GM10266 (cell line): ENCODE measurements at regions not wholly inside any gene's neighbourhood (a gene's known extent, or its start where the extent isn't known, plus 50 kb on each side); places are given as distances from the start of the nearest gene placed in this dataset.
"Not testable (repeated sequence)": the region's sequence is repeated elsewhere in the genome, so short reads cannot be mapped to it uniquely, and the experiment has no call there.

Experiments
- DNase-seq: peaks from one replicate; pipeline ENCODE4 v3.0.0; 2012; ENCODE audit errors: extremely low spot score
- TF ChIP-seq, protein P1 (sequence below): IDR thresholded peaks from 2 replicates; pipeline ENCODE4 v1.5.1; 2012; ENCODE audit warnings: mild to moderate bottlenecking, low read depth; ENCODE audit not compliant: control insufficient read depth, insufficient read depth; ENCODE audit errors: missing control alignments

DNA sequence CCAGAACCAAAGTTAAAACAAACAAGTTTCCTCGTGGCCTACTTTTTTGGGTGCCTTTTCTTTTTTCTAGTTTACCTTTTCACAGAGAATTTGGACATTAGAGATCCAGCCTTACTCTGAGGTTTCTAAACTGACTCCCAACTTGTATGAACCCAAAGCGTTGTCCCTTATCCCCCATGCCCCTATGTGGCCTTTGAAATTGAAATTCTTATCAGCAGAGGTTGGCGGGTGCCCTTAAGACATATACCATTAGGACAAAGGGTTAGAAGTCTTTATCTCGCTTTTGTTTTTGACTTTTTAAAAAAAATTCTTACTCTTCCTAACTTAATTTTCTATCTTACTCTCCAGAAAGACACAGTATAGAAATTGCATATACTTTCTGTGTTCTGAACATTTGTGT lies 76.3 kb upstream of the C7orf33 start:
- no peak for DNase-seq
- TF ChIP-seq, protein P1, sequence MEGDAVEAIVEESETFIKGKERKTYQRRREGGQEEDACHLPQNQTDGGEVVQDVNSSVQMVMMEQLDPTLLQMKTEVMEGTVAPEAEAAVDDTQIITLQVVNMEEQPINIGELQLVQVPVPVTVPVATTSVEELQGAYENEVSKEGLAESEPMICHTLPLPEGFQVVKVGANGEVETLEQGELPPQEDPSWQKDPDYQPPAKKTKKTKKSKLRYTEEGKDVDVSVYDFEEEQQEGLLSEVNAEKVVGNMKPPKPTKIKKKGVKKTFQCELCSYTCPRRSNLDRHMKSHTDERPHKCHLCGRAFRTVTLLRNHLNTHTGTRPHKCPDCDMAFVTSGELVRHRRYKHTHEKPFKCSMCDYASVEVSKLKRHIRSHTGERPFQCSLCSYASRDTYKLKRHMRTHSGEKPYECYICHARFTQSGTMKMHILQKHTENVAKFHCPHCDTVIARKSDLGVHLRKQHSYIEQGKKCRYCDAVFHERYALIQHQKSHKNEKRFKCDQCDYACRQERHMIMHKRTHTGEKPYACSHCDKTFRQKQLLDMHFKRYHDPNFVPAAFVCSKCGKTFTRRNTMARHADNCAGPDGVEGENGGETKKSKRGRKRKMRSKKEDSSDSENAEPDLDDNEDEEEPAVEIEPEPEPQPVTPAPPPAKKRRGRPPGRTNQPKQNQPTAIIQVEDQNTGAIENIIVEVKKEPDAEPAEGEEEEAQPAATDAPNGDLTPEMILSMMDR = no peak

DNA sequence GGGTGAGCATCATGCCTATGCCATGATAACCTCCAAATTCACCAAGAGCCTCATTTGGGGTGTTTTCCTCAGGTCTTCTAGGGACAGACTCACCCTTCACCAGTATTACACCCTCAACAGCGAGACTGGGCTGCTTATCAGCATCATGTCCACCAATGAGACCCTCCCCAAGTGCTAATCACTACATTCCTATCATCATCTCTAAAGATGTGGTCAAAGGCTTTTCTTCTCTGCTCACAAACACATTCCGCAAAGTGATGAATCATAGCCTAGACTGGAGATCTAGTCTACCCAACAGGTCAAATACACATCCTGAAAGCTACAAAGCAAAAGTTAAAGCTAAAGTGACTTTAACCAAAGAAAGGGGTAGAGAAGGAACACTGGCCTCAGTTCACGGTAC lies 75.3 kb upstream of the C7orf33 start:
- DNase-seq = no peak
- TF ChIP-seq, protein P1 = no peak

DNA sequence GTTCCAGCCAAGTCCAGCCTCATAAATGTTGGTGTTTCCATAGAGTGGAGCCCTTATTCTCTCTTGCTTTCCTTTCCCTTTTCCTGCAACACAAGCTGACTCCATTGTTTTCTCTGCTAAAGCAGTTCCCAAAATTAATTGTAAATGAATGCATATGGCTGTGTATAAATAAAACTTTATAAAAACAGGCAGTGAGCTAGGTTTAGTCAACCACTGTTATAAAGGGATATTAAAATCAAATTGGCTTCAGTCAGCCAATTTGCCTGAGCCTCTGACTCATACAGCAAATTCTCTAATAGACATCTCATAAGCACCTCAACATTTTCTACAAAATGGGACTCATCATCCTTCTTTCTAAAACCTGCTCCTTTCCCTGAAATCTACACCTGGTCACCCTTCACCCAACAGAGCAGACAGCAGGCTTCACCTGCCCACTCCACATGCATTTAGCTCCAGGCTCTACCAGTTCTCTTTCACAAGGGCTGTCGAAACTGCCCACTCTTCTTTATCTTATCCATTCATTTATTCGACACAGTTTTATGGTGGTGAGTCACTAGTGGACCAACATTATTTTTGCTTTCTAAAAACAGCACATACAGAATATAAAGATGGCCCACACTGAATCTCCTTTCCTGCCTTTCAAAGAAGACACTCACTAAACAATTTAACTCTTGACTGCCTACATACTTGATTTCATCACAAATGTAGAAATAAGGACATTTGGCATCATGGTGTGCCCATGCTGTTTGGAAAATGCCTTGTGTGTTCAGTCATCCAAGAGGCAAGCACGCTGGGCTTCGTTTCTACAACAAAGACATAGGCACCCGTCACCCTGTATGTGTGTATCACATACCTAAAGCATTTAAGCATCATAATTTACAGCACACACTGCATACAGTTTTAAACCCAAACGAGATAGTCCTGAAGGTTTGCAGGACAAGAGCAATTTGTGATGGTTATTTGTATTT lies 74.6 kb upstream of the C7orf33 start:
- DNase-seq = no peak
- TF ChIP-seq, protein P1 = no peak

DNA sequence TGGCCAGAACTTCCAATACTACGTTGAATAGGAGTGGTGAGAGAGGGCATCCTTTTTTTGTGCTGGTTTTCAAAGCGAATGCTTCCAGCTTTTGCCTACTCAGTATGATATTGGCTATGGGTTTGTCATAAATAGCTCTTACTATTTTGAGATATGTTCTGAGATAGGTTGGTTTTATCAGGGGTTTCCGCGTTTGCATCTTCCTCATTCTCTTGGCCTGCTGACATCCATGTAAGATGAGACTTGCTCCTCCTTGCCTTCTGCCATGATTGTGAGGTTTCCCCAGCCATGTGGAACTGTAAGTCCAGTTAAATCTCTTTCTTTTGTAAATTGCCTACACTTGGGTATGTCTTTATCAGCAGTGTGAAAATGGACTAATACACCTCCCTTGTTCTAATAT lies 71.2 kb upstream of the C7orf33 start:
- DNase-seq = not testable (repeated sequence)

DNA sequence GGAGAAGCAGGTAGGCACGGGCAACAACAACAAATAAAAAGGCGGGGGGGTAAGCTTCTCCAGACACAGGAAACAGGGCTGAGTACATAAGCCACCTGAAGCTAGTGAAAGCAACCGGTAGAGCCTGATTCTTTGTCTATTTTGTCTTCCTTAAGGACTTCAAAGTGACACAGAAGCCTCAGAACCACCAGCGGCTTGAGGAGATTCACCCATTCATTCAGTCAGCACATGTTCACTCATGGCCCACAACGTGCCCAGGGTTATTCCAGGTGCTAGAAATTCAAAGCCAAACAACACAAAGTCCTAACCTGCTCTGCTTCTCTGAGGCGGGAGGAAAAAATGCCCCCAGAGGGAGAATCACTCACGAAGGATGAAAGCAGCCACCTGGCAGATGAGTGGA lies 69.3 kb upstream of the C7orf33 start:
- TF ChIP-seq, protein P1 = no peak
- DNase-seq = no peak

DNA sequence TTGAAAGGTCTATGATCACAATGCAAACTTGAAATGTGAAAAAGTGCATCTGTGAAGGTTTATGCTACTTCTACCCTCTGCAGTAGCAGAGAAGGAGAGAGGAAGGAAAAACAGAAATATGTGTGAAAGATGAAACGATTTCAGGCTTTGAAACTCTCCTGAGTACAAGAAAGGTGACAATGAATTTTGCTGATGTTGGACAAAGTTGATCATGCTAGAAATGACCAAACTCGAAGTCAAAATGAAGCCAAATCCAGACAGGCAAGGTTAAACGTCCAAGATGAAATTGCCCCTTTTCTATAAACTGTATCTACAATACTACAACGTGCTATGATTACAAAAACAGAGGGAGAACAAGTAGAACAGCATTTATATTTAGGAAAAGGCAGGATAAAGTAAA lies 67.0 kb upstream of the C7orf33 start:
- TF ChIP-seq, protein P1 = no peak
- no peak for DNase-seq

DNA sequence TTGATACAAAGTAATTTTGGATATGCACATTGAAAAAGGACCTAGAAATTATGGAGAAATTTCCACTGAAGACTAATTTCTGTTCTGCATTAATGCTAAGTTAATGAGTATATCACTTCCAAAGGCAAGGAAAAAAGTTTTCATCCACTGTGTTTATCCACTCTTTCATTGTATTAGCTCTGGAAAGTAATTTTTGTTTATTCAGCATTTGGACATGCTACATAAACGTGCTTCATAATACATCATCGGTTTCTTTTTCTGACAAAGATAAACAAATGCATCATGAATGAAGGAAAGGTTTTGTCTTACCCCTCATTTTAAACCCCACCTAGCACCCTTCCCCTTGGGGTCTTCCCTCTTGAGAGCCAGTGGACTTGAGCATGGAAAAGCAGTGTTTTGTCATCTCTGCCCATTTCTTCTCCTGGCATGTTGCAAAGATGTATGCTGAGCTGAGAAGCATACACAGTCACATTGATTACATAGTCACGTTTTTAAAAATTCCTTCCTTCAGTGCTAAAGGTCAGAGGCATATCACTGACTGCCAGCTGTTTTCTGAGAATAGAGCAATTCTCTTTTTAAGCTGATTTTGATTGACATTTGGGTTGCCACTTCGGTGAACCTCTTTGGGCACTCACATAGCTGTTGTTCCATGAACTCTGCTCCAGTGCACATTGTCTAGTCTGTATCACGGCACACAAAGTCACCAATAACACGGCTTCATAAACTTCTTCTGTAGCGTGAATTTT lies 65.9 kb upstream of the C7orf33 start:
- DNase-seq = no peak
- TF ChIP-seq, protein P1 = no peak
